ENCODE measurements at regions not wholly inside any gene's neighbourhood (a gene's known extent, or its start where the extent isn't known, plus 50 kb on each side); places are given as distances from the start of the nearest gene placed in this dataset.
"Not testable (repeated sequence)": the region's sequence is repeated elsewhere in the genome, so short reads cannot be mapped to it uniquely, and the experiment has no call there.

DNA sequence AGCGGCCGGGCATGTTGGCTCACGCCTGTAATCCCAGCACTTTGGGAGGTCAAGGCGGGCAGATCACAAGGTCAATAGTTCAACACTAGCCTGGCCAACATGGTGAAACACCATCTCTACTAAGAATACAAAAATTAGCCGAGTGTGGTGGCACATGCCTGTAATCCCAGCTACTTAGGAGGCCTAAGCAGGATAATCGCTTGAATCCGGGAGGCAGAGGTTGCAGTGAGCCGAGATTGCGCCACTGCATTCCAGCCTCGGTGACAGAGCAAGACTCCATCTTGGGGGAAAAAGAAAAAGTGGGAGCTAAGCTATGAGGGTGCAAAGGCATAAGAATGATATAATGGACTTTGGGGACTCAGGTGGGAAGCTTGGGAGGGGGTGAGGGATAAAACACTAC, 55.9 kb upstream of the SLC2A1 start:
- not testable (repeated sequence) for H3K4me3 Mint-ChIP-seq; H3K27ac Mint-ChIP-seq; H3K4me1 Mint-ChIP-seq (ENCODE audit: low read depth); H3K27me3 Mint-ChIP-seq; H3K36me3 Mint-ChIP-seq (ENCODE audit: low read depth); H3K9me3 Mint-ChIP-seq

- no peaks in the 10 kb centered on the region for H3K4me1 Mint-ChIP-seq (ENCODE audit: low read depth)
- H3K9me3 Mint-ChIP-seq: no peaks in the 10 kb centered on the region
- H3K4me3 Mint-ChIP-seq: no peak overlapping the region
- H3K27ac Mint-ChIP-seq: no peak overlapping the region
- no peaks in the 10 kb centered on the region for H3K36me3 Mint-ChIP-seq (ENCODE audit: low read depth)
- no peaks in the 10 kb centered on the region for H3K27me3 Mint-ChIP-seq
These were observed 52.4 kb upstream of the SLC2A1 start for GRCh38 chr1:43011020-43011419.

GRCh38 chr1:43009274-43009673, 50.6 kb upstream of the SLC2A1 start:
- Mint-ChIP-seq H3K27me3 (no peaks in the 10 kb centered on the region), H3K4me1 (ENCODE audit: low read depth) (no peaks in the 10 kb centered on the region), H3K9me3 (no peaks in the 10 kb centered on the region), H3K27ac (no peak overlapping the region), H3K4me3 (no peak overlapping the region), H3K36me3 (ENCODE audit: low read depth) (no peaks in the 10 kb centered on the region)

DNA sequence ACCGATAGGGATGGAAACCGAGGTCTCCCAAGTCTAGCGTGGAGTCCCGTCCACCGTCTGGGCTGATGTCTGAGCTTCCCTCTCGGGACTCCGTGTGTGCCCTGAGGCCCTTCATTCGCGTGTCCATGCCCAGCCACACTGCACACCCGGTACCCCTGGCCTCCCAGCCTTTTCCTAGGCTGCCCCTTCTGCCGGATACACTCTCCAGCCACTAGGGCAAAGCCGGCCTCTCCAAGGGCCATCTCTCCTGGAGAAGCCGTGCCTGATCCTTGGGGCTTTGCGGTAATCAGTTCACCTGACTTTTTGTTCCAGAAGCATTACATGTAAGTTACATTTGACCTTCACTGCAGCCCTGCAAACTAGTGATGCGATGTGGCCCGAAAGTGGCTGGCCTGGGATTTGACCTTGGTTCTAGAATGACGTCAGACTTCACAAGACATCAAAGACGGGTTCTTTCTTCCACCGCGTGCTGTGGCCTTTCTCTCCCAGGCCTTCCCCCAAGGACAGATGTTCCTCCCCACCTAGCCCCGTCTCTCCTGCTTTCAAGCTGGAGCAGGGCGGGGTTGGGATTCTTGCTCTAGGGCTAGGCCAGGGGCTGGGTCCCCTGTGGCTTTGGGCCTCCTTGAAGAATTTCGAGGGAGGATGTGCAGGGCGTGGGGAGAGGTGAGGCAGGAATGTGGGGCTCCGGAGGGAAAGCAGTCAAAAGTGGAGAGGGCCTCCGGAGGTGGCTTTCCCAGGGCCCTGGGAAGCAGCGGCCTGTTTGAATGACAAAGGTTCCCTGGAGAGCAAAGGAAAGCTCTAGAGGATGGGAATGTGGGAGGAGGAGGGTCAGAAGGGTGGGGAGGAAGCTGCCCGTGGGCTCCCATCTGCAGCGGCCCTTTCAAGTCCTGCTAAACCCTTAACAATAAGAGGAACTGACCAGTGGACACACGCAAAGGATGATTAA, 49.7 kb upstream of the SLC2A1 start:
- H3K4me3 Mint-ChIP-seq: no peak overlapping the region
- no peaks in the 10 kb centered on the region for H3K36me3 Mint-ChIP-seq (ENCODE audit: low read depth)
- no peaks in the 10 kb centered on the region for H3K9me3 Mint-ChIP-seq
- no peaks in the 10 kb centered on the region for H3K27me3 Mint-ChIP-seq
- H3K27ac Mint-ChIP-seq: no peak overlapping the region
- H3K4me1 Mint-ChIP-seq (ENCODE audit: low read depth): no peaks in the 10 kb centered on the region
